ENCODE measurements at regions not wholly inside any gene's neighbourhood (a gene's known extent, or its start where the extent isn't known, plus 50 kb on each side); places are given as distances from the start of the nearest gene placed in this dataset.

DNA sequence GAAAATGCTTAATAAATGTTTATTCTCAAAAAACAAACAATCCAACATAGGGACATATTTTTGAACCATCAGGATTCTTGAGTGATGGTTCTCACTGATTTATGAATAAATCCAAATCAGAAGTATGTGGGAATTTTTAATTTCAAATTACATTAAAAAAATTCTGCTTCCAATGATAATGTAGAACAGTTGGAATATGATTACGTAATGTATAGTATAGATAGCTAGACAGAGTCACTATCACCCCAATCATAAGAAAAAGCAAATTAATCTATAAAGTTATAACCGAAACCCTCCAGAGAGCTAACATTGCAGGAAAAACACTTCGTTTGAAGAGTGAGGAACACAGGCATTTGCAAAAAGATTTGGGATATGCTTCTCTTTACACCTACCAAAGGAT, 1600.6 kb upstream of the B3GALT2 start:
- TF ChIP-seq CTCF (IDR thresholded peaks at IDR 0.05) (no peak), POLR2A (IDR thresholded peaks at IDR 0.05) (no peak)

All from heart left ventricle (tissue), 13 donors.